Muscle layer of duodenum (tissue), 2 donors: ENCODE measurements at regions not wholly inside any gene's neighbourhood (a gene's known extent, or its start where the extent isn't known, plus 50 kb on each side); places are given as distances from the start of the nearest gene placed in this dataset.

Experiments used
- H3K27ac ChIP-seq: one replicate; pipeline ENCODE4 v1.7.0; 2013; ENCODE audit warnings: mild to moderate bottlenecking, low read length
- H3K27me3 ChIP-seq: one replicate; pipeline ENCODE4 v1.7.0; 2013; ENCODE audit warnings: low read depth, mild to moderate bottlenecking, control low read depth, low read length
- H3K36me3 ChIP-seq, 2 donors: one replicate each; pipeline ENCODE4 v1.7.0; 2013; ENCODE audit warnings: low read length in 2 of 2, control low read depth in 1 of 2, mild to moderate bottlenecking in 1 of 2; ENCODE audit not compliant: insufficient read depth in 2 of 2, control insufficient read depth in 1 of 2
- H3K4me1 ChIP-seq, 2 donors: one replicate each; pipeline ENCODE4 v1.7.0; 2013; ENCODE audit warnings: low read length in 2 of 2, mild to moderate bottlenecking in 2 of 2, control low read depth in 1 of 2, moderate library complexity in 1 of 2; ENCODE audit not compliant: insufficient read depth in 2 of 2, control insufficient read depth in 1 of 2
- H3K4me3 ChIP-seq, 2 donors: one replicate each; pipeline ENCODE4 v1.7.0; 2013; ENCODE audit warnings: low read length in 2 of 2, low read depth in 1 of 2, mild to moderate bottlenecking in 1 of 2
- H3K9me3 ChIP-seq, 2 donors: one replicate each; pipeline ENCODE4 v1.7.0; 2013; ENCODE audit warnings: low read length in 2 of 2, control low read depth in 1 of 2, mild to moderate bottlenecking in 1 of 2; ENCODE audit not compliant: control insufficient read depth in 1 of 2
- donor health status: healthy.

DNA sequence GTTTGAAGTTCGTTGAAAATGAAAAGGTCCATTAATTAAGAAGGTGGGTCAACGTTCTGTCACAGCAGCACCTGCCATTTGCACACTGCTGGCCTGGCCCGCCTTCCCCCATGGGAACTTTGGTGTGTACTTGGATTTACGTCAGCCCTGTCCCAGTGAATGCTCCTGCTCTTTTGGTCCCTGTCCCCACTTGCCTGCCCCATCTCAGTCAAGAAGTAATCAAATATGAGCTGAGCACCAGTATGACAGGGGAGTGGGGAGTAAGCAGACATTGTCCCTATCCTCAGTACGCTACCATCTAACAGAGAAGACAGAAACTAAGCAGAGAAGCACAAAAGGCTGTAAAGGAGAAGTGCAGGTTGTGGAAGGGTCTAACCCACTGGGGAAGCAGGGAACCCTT, 65.1 kb downstream of the SLC4A3 start:
- H3K27ac ChIP-seq: no peak overlapping the region
- H3K36me3 ChIP-seq: no peaks in the 10 kb centered on the region
- no peak overlapping the region for H3K4me3 ChIP-seq
- peaks cover 0 to 5% of the 10 kb centered on the region in 2 donors for H3K4me1 ChIP-seq
- no peaks in the 10 kb centered on the region for H3K27me3 ChIP-seq
- H3K9me3 ChIP-seq: peaks cover 0 to 4% of the 10 kb centered on the region in 2 donors

- no peaks in the 10 kb centered on the region for H3K27me3 ChIP-seq
- H3K27ac ChIP-seq: no peak overlapping the region
- H3K9me3 ChIP-seq: peaks cover 0 to 4% of the 10 kb centered on the region in 2 donors
- H3K36me3 ChIP-seq: no peaks in the 10 kb centered on the region
- H3K4me1 ChIP-seq: no peaks in the 10 kb centered on the region
- H3K4me3 ChIP-seq: no peak overlapping the region
These were observed 67.8 kb downstream of the SLC4A3 start for GRCh38 chr2:219695145-219695709.

DNA sequence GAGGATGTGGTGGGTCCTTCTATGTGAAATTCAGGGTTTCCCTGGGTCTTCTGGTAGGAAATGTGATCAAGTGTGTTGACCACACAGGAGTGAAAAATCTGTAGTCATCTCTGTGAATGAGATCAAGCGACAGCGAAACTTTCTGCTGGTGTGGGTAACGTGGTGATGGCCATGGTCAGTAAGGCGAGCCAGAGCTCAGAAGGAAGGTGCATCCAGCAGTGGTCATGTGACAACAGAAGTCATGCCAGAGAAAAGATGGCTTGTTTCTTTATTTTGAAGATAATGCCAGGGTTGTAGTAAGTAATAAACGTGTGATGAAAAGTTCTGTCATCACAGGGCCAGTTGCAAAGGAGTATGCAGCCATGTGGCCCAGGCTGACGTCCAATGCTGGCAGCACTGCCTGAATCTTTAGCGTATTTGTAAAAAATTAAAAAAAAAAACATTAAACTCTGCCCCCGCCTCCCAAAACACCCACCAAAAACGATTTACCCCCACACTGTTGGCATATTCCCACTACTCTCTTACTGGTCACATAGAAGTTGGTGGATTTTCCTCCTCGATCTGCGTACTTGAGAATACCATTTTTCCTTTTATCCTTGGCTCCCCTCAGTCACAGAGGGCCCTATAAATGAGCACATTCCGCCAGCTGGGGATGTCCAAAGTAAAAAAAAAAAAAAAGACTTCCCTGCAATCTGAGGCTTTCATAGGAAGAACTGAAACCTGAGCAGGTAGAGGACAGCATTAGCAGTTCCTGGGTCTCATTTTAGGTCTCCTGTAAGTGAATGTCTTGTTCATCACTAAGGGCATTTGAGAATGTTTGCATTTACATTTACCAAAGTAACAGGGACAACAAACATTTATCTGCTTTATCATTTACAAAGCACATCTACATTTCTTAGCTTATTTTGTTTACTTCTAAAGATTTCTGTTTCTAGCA, 70.6 kb downstream of the SLC4A3 start:
- Histone ChIP-seq H3K27ac (no peak overlapping the region), H3K9me3 (peaks cover 0 to 4% of the 10 kb centered on the region in 2 donors), H3K27me3 (no peaks in the 10 kb centered on the region), H3K4me3 (no peak overlapping the region), H3K36me3 (no peaks in the 10 kb centered on the region), H3K4me1 (peaks cover 0 to 12% of the 10 kb centered on the region in 2 donors)

- Histone ChIP-seq H3K36me3 (no peaks in the 10 kb centered on the region), H3K27ac (no peak overlapping the region), H3K9me3 (peaks cover 0 to 4% of the 10 kb centered on the region in 2 donors), H3K4me1 (peaks cover 0 to 12% of the 10 kb centered on the region in 2 donors), H3K4me3 (no peak overlapping the region), H3K27me3 (no peaks in the 10 kb centered on the region)
These were observed 71.5 kb downstream of the SLC4A3 start for GRCh38 chr2:219698748-219699439.

GRCh38 chr2:219699440-219699821, 72.0 kb downstream of the SLC4A3 start:
- Histone ChIP-seq H3K27me3 (no peaks in the 10 kb centered on the region), H3K4me3 (no peak overlapping the region), H3K9me3 (peaks cover 0 to 4% of the 10 kb centered on the region in 2 donors), H3K4me1 (peaks cover 0 to 12% of the 10 kb centered on the region in 2 donors), H3K27ac (no peak overlapping the region), H3K36me3 (no peaks in the 10 kb centered on the region)

DNA sequence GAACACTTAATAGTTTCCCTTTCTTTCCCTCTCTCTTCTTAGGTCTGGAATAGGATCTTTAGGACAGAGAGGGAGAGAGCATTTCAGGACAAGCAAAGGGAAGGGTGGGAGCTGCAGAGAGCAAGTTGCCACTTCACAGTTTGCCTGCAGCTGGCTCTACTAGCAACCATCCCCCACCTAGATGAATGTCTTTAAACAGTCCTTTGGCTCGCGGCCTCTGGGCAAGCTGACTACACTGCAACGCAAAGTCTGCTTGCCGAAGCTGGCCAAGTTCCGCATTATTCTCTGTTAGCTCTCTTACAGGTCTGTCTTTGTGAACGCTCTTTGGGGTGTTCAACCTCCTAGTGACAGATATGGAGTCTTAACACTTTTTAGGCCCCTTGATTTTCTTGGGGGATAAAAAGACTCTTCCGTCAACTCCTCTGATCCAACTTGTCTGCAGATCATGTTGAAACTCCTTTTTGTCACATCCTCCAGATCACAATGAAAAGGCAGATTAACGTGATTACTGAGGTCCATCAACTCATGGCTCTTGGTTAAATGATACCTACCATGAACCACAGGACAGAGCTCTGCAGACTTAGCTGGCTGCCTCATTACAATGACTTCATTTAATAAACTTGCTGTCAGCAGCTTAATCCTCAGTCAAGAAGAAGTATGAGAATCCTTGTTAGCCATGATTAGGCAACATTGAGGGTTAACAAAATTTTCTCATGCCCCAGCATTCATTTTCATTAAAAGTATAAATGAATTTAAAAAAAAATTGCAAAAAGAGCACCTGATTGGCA, 74.6 kb downstream of the SLC4A3 start:
- Histone ChIP-seq H3K4me1 (peaks cover 0 to 12% of the 10 kb centered on the region in 2 donors), H3K4me3 (no peak overlapping the region), H3K36me3 (no peaks in the 10 kb centered on the region), H3K27me3 (no peaks in the 10 kb centered on the region), H3K27ac (no peak overlapping the region), H3K9me3 (no peaks in the 10 kb centered on the region)

GRCh38 chr2:219702796-219703545, 75.5 kb downstream of the SLC4A3 start:
- H3K27me3 ChIP-seq: no peaks in the 10 kb centered on the region
- no peak overlapping the region for H3K4me3 ChIP-seq
- no peaks in the 10 kb centered on the region for H3K9me3 ChIP-seq
- H3K4me1 ChIP-seq: peaks cover 0 to 12% of the 10 kb centered on the region in 2 donors
- no peaks in the 10 kb centered on the region for H3K36me3 ChIP-seq
- no peak overlapping the region for H3K27ac ChIP-seq

- Histone ChIP-seq H3K4me3 (no peak overlapping the region), H3K27me3 (no peaks in the 10 kb centered on the region), H3K4me1 (peaks cover 0 to 20% of the 10 kb centered on the region in 2 donors), H3K36me3 (no peaks in the 10 kb centered on the region), H3K27ac (no peak overlapping the region), H3K9me3 (no peaks in the 10 kb centered on the region)
These were observed 77.4 kb downstream of the SLC4A3 start for GRCh38 chr2:219704878-219705277.

DNA sequence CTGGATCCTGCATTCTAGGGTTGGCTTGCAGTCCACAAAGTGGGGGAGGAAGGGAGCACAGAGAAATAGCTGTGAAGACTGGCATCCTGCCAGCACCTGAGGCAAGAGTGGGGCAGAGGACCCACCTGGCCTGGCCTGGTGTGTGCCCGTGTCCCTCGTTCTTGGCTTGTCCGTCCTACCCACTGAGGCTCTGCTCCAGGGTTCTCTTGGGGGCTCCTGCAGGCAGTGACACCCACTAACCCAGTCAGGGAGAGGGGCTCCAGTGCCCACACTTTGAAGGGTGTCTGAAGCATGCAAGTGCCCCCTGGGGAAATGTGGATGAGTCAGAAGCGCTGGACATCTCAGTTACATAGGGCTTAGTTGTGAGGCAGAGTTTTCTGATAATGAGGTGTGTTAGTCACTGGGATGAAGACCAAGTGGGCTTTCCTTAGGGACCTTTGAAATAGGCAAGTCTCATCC, 79.4 kb downstream of the SLC4A3 start:
- no peak overlapping the region for H3K27ac ChIP-seq
- no peak overlapping the region for H3K4me3 ChIP-seq

DNA sequence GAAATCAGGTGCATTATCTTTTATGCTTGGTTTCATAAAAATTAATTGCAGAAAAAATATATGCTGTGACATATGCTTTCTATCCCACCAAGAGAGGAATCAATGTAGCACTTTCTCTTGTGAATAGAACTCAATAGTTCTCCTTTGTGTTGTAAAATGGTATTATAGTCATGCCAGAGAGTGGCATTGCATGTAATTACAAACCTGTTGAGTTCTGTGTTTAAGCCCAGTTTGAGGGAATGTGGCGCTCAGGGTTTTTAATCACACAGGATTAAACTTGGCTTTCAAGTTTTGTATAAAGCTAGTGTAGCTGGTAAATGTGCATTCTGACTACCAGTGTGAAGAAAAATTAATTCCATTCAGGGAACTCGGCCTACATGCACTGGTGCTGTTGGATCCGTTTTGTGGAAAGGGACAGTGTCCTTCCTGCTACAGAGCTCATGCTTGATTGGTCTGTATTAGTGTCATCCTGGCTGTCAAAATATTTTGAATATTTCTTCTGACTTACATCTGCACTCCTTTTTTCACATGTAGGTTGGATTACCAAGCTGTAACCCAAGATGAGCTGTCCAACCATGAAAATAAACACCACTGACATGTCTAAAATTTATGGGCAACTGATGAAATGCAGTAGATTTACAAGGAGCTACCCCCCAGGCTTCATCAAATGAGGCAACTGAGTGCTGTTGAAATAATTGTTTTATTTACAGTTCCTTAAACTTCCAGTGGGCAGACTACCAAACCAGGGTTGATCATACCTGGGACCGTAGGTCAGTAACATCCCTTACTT, 80.3 kb downstream of the SLC4A3 start:
- Histone ChIP-seq H3K27ac (no peak overlapping the region), H3K9me3 (no peaks in the 10 kb centered on the region), H3K4me3 (no peak overlapping the region), H3K4me1 (peaks cover 0 to 8% of the 10 kb centered on the region in 2 donors), H3K36me3 (no peaks in the 10 kb centered on the region), H3K27me3 (no peaks in the 10 kb centered on the region)

More for the DNA sequence above, 79.4 kb downstream of the SLC4A3 start:
- H3K27me3 ChIP-seq: no peaks in the 10 kb centered on the region
- no peaks in the 10 kb centered on the region for H3K9me3 ChIP-seq
- H3K36me3 ChIP-seq: no peaks in the 10 kb centered on the region
- peaks cover 0 to 14% of the 10 kb centered on the region in 2 donors for H3K4me1 ChIP-seq
